Natural killer cell (primary cell): ENCODE measurements at regions not wholly inside any gene's neighbourhood (a gene's known extent, or its start where the extent isn't known, plus 50 kb on each side); places are given as distances from the start of the nearest gene placed in this dataset.

Source experiments
- ATAC-seq, 3 donors: fragments of 150-1000 bp in 2 of 3; fragments of 200-7000 bp in 1 of 3; cut with Tn5 transposase; 1 replicate in 1 of 3; 2 replicates in 2 of 3; pipeline ENCODE4 v1.10.0; 2021; ENCODE audit warnings: mild to moderate bottlenecking in 2 of 3, moderate library complexity in 2 of 3
- DNase-seq, 2 donors: peaks; one replicate each; pipeline versions ENCODE4 v3.0.0 to v3.0.0-alpha.2; 2013 to 2021; ENCODE audit warnings: mixed read lengths in 1 of 2
- H3K27ac ChIP-seq: one replicate; pipeline ENCODE4 v1.5.1; 2013; ENCODE audit warnings: mild to moderate bottlenecking, low read length
- H3K27me3 ChIP-seq: one replicate; pipeline ENCODE4 v1.6.1; 2013; ENCODE audit warnings: low read length; ENCODE audit not compliant: control insufficient read depth, insufficient read depth
- H3K36me3 ChIP-seq: one replicate; pipeline ENCODE4 v1.6.1; 2013; ENCODE audit warnings: low read length; ENCODE audit not compliant: control insufficient read depth, insufficient read depth
- H3K4me1 ChIP-seq: one replicate; pipeline ENCODE4 v1.6.1; 2013; ENCODE audit warnings: low read length; ENCODE audit not compliant: control insufficient read depth, insufficient read depth
- H3K4me3 ChIP-seq: one replicate; pipeline ENCODE4 v1.5.1; 2013; ENCODE audit warnings: low read length
- H3K9me3 ChIP-seq: one replicate; pipeline ENCODE4 v1.6.1; 2013; ENCODE audit warnings: low read length; ENCODE audit not compliant: control insufficient read depth, insufficient read depth
- H3K27ac Mint-ChIP-seq, 2 donors: one replicate each; pipeline ENCODE4 v1.8.0; 2022; ENCODE audit warnings: mild to moderate bottlenecking in 2 of 2, mixed read lengths in 2 of 2, moderate library complexity in 1 of 2
- H3K27me3 Mint-ChIP-seq, 2 donors: one replicate each; pipeline ENCODE4 v1.8.0; 2022; ENCODE audit warnings: low read depth in 2 of 2, mixed read lengths in 2 of 2
- H3K36me3 Mint-ChIP-seq: one replicate; pipeline ENCODE4 v1.8.0; 2022; ENCODE audit warnings: mixed read lengths
- H3K4me1 Mint-ChIP-seq, 2 donors: one replicate each; pipeline ENCODE4 v1.8.0; 2022; ENCODE audit warnings: mixed read lengths in 2 of 2
- H3K4me3 Mint-ChIP-seq: one replicate; pipeline ENCODE4 v1.8.0; 2022; ENCODE audit warnings: mild to moderate bottlenecking, moderate library complexity, mixed read lengths
- H3K9me3 Mint-ChIP-seq, 2 donors: one replicate each; pipeline ENCODE4 v1.8.0; 2022; ENCODE audit warnings: mixed read lengths in 2 of 2
- CTCF ChIP-seq: fragments of 200-600 bp; IDR thresholded peaks from one replicate; pipeline ENCODE4 v1.8.0; 2022; ENCODE audit warnings: antibody characterized with exemption
- WGBS: methylation state at CpG from one replicate; pipeline ENCODE4 v1.1.7; 2013; ENCODE audit warnings: missing lambda C conversion rate; ENCODE audit not compliant: insufficient coverage; 5-methylcytosine and 5-hydroxymethylcytosine counted together
- intact Hi-C: fragments of 100-400 bp; cut with micrococcal nuclease; formaldehyde crosslinking; loops from one replicate; pipeline ENCODE4 v1.14.2; 2022

GRCh38 chr13:73335210-73335609, 276.4 kb downstream of the KLF5 start:
- peaks cover 0 to 5% of the 10 kb centered on the region in 2 donors for H3K9me3 Mint-ChIP-seq
- intact Hi-C loops = no loop called here
- no peak overlapping the region for H3K4me3 Mint-ChIP-seq
- no peak overlapping the region for H3K4me3 ChIP-seq
- H3K9me3 ChIP-seq = no peaks in the 10 kb centered on the region
- no peaks in the 10 kb centered on the region for H3K27me3 Mint-ChIP-seq
- no peaks in the 10 kb centered on the region for H3K36me3 ChIP-seq
- H3K27ac Mint-ChIP-seq = no peak overlapping the region
- TF ChIP-seq CTCF = no peak
- no peak for DNase-seq
- 60% methylated on average over 1 of the region's 5 CpGs for WGBS
- no peaks in the 10 kb centered on the region for H3K27me3 ChIP-seq
- H3K27ac ChIP-seq = no peak overlapping the region
- H3K4me1 Mint-ChIP-seq = no peaks in the 10 kb centered on the region
- no peaks in the 10 kb centered on the region for H3K4me1 ChIP-seq
- ATAC-seq = no peak
- no peaks in the 10 kb centered on the region for H3K36me3 Mint-ChIP-seq

GRCh38 chr13:73334445-73334844, 275.6 kb downstream of the KLF5 start:
- intact Hi-C loops = no loop called here
- no peaks in the 10 kb centered on the region for H3K9me3 ChIP-seq
- H3K27ac ChIP-seq = no peak overlapping the region
- Mint-ChIP-seq H3K4me1 (no peaks in the 10 kb centered on the region), H3K36me3 (no peaks in the 10 kb centered on the region), H3K4me3 (no peak overlapping the region), H3K27ac (no peak overlapping the region), H3K27me3 (no peaks in the 10 kb centered on the region), H3K9me3 (peaks cover 0 to 5% of the 10 kb centered on the region in 2 donors)
- no peak overlapping the region for H3K4me3 ChIP-seq
- no peaks in the 10 kb centered on the region for H3K4me1 ChIP-seq
- H3K36me3 ChIP-seq = no peaks in the 10 kb centered on the region
- 100% methylated on average over 3 of the region's 4 CpGs for WGBS
- TF ChIP-seq CTCF = no peak
- DNase-seq (no peak), ATAC-seq (no peak)
- no peaks in the 10 kb centered on the region for H3K27me3 ChIP-seq

DNA sequence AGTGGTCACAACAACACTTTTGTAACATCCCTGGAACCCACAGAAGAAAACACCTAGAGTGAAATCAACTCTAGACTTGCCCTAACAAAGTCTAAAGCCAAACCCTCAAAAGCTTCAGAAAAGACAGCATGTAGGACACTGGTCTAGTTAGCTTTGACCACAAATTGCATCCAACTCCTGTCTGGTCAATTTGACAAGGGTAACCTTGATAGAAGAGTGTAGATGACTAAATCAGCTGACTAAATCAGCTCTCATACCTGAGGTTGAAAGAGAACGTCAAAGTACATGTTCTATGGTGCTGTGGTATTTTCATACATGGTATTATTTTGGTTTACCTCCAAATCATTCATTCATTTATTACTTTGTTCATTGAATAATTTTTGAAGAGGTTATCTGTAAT, 272.8 kb downstream of the KLF5 start:
- no peaks in the 10 kb centered on the region for H3K27me3 Mint-ChIP-seq
- no peaks in the 10 kb centered on the region for H3K4me1 ChIP-seq
- H3K9me3 Mint-ChIP-seq = peaks cover 2 to 5% of the 10 kb centered on the region in 2 donors
- no CpG with 5 or more reads among the region's 1 CpG for WGBS
- H3K4me3 ChIP-seq = no peak overlapping the region
- DNase-seq (no peak), ATAC-seq (no peak)
- no peaks in the 10 kb centered on the region for H3K9me3 ChIP-seq
- no peaks in the 10 kb centered on the region for H3K27me3 ChIP-seq
- H3K36me3 ChIP-seq = no peaks in the 10 kb centered on the region
- H3K27ac Mint-ChIP-seq = no peak overlapping the region
- intact Hi-C loops = no loop called here
- H3K4me1 Mint-ChIP-seq = no peaks in the 10 kb centered on the region
- TF ChIP-seq CTCF = no peak
- no peak overlapping the region for H3K4me3 Mint-ChIP-seq
- H3K36me3 Mint-ChIP-seq = no peaks in the 10 kb centered on the region
- H3K27ac ChIP-seq = no peak overlapping the region

GRCh38 chr13:73329355-73329754, 270.6 kb downstream of the KLF5 start:
- Mint-ChIP-seq H3K4me3 (no peak overlapping the region), H3K27ac (no peak overlapping the region), H3K4me1 (no peaks in the 10 kb centered on the region), H3K27me3 (no peaks in the 10 kb centered on the region), H3K36me3 (no peaks in the 10 kb centered on the region), H3K9me3 (peaks cover 2 to 5% of the 10 kb centered on the region in 2 donors)
- H3K27me3 ChIP-seq = no peaks in the 10 kb centered on the region
- no peak overlapping the region for H3K27ac ChIP-seq
- H3K9me3 ChIP-seq = no peaks in the 10 kb centered on the region
- 87% methylated on average over 3 of the region's 3 CpGs for WGBS
- intact Hi-C loops = no loop called here
- no peaks in the 10 kb centered on the region for H3K4me1 ChIP-seq
- no peak for TF ChIP-seq CTCF
- no peaks in the 10 kb centered on the region for H3K36me3 ChIP-seq
- DNase-seq (no peak), ATAC-seq (no peak)
- H3K4me3 ChIP-seq = no peak overlapping the region
